Endodermal cell (in vitro differentiated cells): ENCODE measurements at regions not wholly inside any gene's neighbourhood (a gene's known extent, or its start where the extent isn't known, plus 50 kb on each side); places are given as distances from the start of the nearest gene placed in this dataset.

Source experiments
- DNase-seq: peaks from one replicate; pipeline ENCODE4 v3.0.0-alpha.2; 2017
- H3K27ac ChIP-seq: 2 replicates; pipeline ENCODE4 v1.5.1; 2013; ENCODE audit warnings: mild to moderate bottlenecking, low read depth, low read length, moderate library complexity
- H3K27me3 ChIP-seq: 2 replicates; pipeline ENCODE4 v1.6.1; 2013; ENCODE audit warnings: mild to moderate bottlenecking, low read length, moderate library complexity; ENCODE audit not compliant: insufficient read depth, control insufficient read depth, poor library complexity, severe bottlenecking
- H3K36me3 ChIP-seq: 2 replicates; pipeline ENCODE4 v1.7.0; 2013; ENCODE audit warnings: mild to moderate bottlenecking, low read length, moderate library complexity; ENCODE audit not compliant: control insufficient read depth, insufficient read depth
- H3K4me1 ChIP-seq: one replicate; pipeline ENCODE4 v1.7.0; 2013; ENCODE audit warnings: low read length; ENCODE audit not compliant: control insufficient read depth, insufficient read depth
- H3K4me3 ChIP-seq: 2 replicates; pipeline ENCODE4 v1.5.1; 2013; ENCODE audit warnings: mild to moderate bottlenecking, low read length, moderate library complexity
- H3K9ac ChIP-seq: 2 replicates; pipeline ENCODE4 v1.6.1; 2013; ENCODE audit warnings: mild to moderate bottlenecking, low read length, moderate library complexity; ENCODE audit not compliant: poor library complexity, severe bottlenecking; ENCODE audit errors: extremely low read depth
- H3K9me3 ChIP-seq: 2 replicates; pipeline ENCODE4 v1.6.1; 2013; ENCODE audit warnings: mild to moderate bottlenecking, low read length, moderate library complexity; ENCODE audit not compliant: control insufficient read depth
- H3K27ac Mint-ChIP-seq: 2 replicates; pipeline ENCODE4 v1.8.0; 2020; ENCODE audit warnings: mixed read lengths
- H3K27me3 Mint-ChIP-seq: 2 replicates; pipeline ENCODE4 v1.8.0; 2021; ENCODE audit warnings: mild to moderate bottlenecking, mixed read lengths; ENCODE audit not compliant: insufficient read depth
- H3K36me3 Mint-ChIP-seq: 2 replicates; pipeline ENCODE4 v1.8.0; 2020; ENCODE audit warnings: low read depth, mixed read lengths
- H3K4me1 Mint-ChIP-seq: 2 replicates; pipeline ENCODE4 v1.8.0; 2020; ENCODE audit warnings: mixed read lengths
- H3K4me3 Mint-ChIP-seq: 2 replicates; pipeline ENCODE4 v1.8.0; 2020; ENCODE audit warnings: mild to moderate bottlenecking, moderate library complexity, mixed read lengths
- H3K9me3 Mint-ChIP-seq: 2 replicates; pipeline ENCODE4 v1.8.0; 2020; ENCODE audit warnings: mild to moderate bottlenecking, mixed read lengths
- CTCF ChIP-seq: fragments of 200-600 bp; sonication (generic); conservative IDR thresholded peaks from 2 replicates; pipeline ENCODE4 v1.5.0; 2021; ENCODE audit warnings: antibody characterized with exemption, mild to moderate bottlenecking
- WGBS, 2 experiments: methylation state at CpG; one replicate each; pipeline versions ENCODE4 v1.1.5 to v1.1.7; 2013; ENCODE audit warnings: missing lambda C conversion rate in 2 of 2, mixed read lengths in 1 of 2; ENCODE audit not compliant: insufficient coverage in 1 of 2, insufficient read length in 1 of 2; 5-methylcytosine and 5-hydroxymethylcytosine counted together

GRCh38 chr5:109533751-109534272 is 124.0 kb upstream of the PJA2 start:
- Histone ChIP-seq H3K4me3 (peak overlapping the region; percentile 52), H3K27me3 (peaks cover 15% of the 10 kb centered on the region), H3K4me1 (no peaks in the 10 kb centered on the region), H3K9ac (no peak overlapping the region), H3K36me3 (no peaks in the 10 kb centered on the region), H3K9me3 (no peaks in the 10 kb centered on the region), H3K27ac (no peak overlapping the region)
- Mint-ChIP-seq H3K9me3 (no peaks in the 10 kb centered on the region), H3K27me3 (peaks cover 19% of the 10 kb centered on the region), H3K36me3 (no peaks in the 10 kb centered on the region), H3K4me1 (peaks cover 25% of the 10 kb centered on the region), H3K4me3 (no peak overlapping the region), H3K27ac (no peak overlapping the region)
- DNase-seq, result no peak
- TF ChIP-seq CTCF, result no peak
- WGBS, 2 experiments, result 76 to 80% methylated on average over 1 to 4 of the region's 4 CpGs

GRCh38 chr5:109532773-109533364 is 123.1 kb upstream of the PJA2 start:
- WGBS, 2 experiments, result 65 to 83% methylated on average over 1 to 2 of the region's 2 CpGs
- Mint-ChIP-seq H3K4me3 (no peak overlapping the region), H3K27ac (no peak overlapping the region), H3K9me3 (no peaks in the 10 kb centered on the region), H3K4me1 (peaks cover 25% of the 10 kb centered on the region), H3K36me3 (no peaks in the 10 kb centered on the region), H3K27me3 (peaks cover 25% of the 10 kb centered on the region)
- Histone ChIP-seq H3K27ac (no peak overlapping the region), H3K4me1 (no peaks in the 10 kb centered on the region), H3K36me3 (no peaks in the 10 kb centered on the region), H3K9ac (no peak overlapping the region), H3K4me3 (peak overlapping the region; percentile 52), H3K27me3 (peaks cover 23% of the 10 kb centered on the region), H3K9me3 (no peaks in the 10 kb centered on the region)
- TF ChIP-seq CTCF, result no peak
- no peak for DNase-seq

GRCh38 chr5:109531262-109531661 is 121.5 kb upstream of the PJA2 start:
- no peak for TF ChIP-seq CTCF
- Histone ChIP-seq H3K4me1 (no peaks in the 10 kb centered on the region), H3K27me3 (peaks cover 39% of the 10 kb centered on the region), H3K27ac (no peak overlapping the region), H3K36me3 (no peaks in the 10 kb centered on the region), H3K9me3 (no peaks in the 10 kb centered on the region), H3K4me3 (no peak overlapping the region), H3K9ac (no peak overlapping the region)
- Mint-ChIP-seq H3K9me3 (no peaks in the 10 kb centered on the region), H3K4me3 (no peak overlapping the region), H3K27me3 (peaks cover 38% of the 10 kb centered on the region), H3K27ac (peak overlapping the region; percentile 16), H3K4me1 (peaks cover 25% of the 10 kb centered on the region), H3K36me3 (no peaks in the 10 kb centered on the region)
- DNase-seq, result no peak
- no CpG with 5 or more reads among the region's 1 CpG for WGBS, 2 experiments
